Large intestine (tissue), 3 donors: ENCODE measurements at regions not wholly inside any gene's neighbourhood (a gene's known extent, or its start where the extent isn't known, plus 50 kb on each side); places are given as distances from the start of the nearest gene placed in this dataset.
"Not testable (repeated sequence)": the region's sequence is repeated elsewhere in the genome, so short reads cannot be mapped to it uniquely, and the experiment has no call there.

Source experiments
- DNase-seq, 2 donors: peaks; one replicate each; pipeline versions ENCODE4 v3.0.0 to v3.0.0-alpha.2; 2013
- H3K27ac ChIP-seq: one replicate; pipeline ENCODE4 v1.5.1; 2013; ENCODE audit warnings: low read length
- H3K27me3 ChIP-seq: 2 replicates; pipeline ENCODE4 v1.6.1; 2013; ENCODE audit warnings: low read length; ENCODE audit not compliant: control insufficient read depth, insufficient read depth
- H3K36me3 ChIP-seq: 2 replicates; pipeline ENCODE4 v1.6.1; 2013; ENCODE audit warnings: low read length; ENCODE audit not compliant: control insufficient read depth, insufficient read depth
- H3K4me1 ChIP-seq: one replicate; pipeline ENCODE4 v1.6.1; 2013; ENCODE audit warnings: low read length; ENCODE audit not compliant: control insufficient read depth, insufficient read depth
- H3K4me3 ChIP-seq: one replicate; pipeline ENCODE4 v1.5.1; 2013; ENCODE audit warnings: low read length
- H3K9me3 ChIP-seq: one replicate; pipeline ENCODE4 v1.6.1; 2013; ENCODE audit warnings: mild to moderate bottlenecking, low read depth, low read length, moderate library complexity; ENCODE audit not compliant: control insufficient read depth
- WGBS: methylation state at CpG from one replicate; pipeline ENCODE4 v1.1.5; 2013; ENCODE audit warnings: low lambda C conversion rate; ENCODE audit not compliant: insufficient coverage; 5-methylcytosine and 5-hydroxymethylcytosine counted together

DNA sequence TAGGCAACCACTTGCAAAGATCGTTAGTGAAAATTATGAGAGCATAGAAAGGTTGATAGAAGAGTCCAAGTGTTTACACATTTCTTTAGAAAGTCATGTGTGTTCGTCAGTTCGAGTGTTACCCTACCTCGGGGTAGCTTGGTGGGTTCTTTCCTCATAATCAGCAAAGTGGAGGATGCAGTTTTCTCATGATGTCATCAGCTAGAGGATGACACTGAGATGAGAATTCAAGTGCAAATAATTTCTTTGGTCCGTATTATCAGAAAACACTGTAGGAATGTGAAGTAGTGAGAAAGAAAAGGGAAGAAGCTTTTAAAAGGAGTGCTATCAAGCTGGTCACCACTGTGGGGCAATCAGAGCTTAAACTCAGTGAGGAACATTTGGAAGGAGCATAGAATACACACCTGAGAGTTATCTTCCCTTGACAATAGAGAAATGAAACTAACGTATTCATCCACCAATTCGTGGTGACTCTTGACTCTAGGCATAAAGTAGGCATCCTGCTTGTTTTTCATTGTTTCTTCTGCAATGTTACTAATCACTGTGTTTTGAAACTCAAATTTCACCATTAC lies 1340.9 kb upstream of the TMEM132C start:
- Histone ChIP-seq H3K27me3 (no peaks in the 10 kb centered on the region), H3K4me1 (no peaks in the 10 kb centered on the region), H3K9me3 (no peaks in the 10 kb centered on the region), H3K36me3 (no peaks in the 10 kb centered on the region), H3K27ac (no peak overlapping the region), H3K4me3 (no peak overlapping the region)
- no CpG with 5 or more reads among the region's 7 CpGs for WGBS
- peak in 1 of 2 donors; percentile 8 for DNase-seq

DNA sequence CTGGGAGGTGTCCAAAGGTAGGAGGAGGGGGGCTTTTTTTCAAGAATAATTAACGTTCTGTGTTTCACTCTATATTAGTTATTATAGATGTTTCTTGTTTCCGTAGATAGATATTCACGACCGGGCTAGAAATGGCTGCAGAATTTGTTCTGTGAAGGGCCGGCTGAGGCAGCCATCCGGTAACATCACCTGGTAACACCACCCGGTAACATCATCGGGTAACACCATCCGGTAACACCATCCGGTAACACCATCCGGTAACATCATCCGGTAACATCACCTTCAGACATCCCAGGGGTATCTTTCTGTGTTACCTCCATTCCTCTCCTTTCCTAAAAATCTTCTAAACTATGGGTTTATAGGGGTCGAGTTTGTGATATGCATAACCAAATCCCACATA lies 1336.7 kb upstream of the TMEM132C start:
- WGBS = 92% methylated on average over 6 of the region's 13 CpGs
- no peaks in the 10 kb centered on the region for H3K36me3 ChIP-seq
- H3K4me1 ChIP-seq = no peaks in the 10 kb centered on the region
- no peaks in the 10 kb centered on the region for H3K27me3 ChIP-seq
- no peak for DNase-seq
- H3K27ac ChIP-seq = no peak overlapping the region
- H3K4me3 ChIP-seq = no peak overlapping the region
- no peaks in the 10 kb centered on the region for H3K9me3 ChIP-seq

DNA sequence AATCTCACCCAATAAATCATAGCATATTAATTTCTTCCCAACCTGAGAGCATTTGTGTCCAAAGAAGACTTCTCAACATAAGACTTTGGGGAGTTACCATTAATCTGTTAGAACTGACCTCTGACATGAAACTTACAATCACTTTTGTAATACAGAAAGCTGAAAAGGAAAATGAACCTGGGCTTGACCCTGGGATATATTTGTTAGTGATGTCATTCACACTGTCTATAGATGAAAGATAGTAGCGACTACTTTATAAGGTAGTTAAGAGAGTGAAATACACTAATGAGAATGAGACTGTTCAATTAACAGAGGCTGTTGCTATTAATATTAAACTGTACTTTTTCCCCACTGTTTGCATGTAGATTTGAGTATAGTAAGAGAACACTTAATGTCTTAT lies 1334.8 kb upstream of the TMEM132C start:
- 83% methylated on average over 1 of the region's 1 CpG for WGBS
- Histone ChIP-seq H3K4me3 (no peak overlapping the region), H3K9me3 (no peaks in the 10 kb centered on the region), H3K27ac (no peak overlapping the region), H3K27me3 (no peaks in the 10 kb centered on the region), H3K36me3 (no peaks in the 10 kb centered on the region), H3K4me1 (no peaks in the 10 kb centered on the region)
- DNase-seq = no peak

DNA sequence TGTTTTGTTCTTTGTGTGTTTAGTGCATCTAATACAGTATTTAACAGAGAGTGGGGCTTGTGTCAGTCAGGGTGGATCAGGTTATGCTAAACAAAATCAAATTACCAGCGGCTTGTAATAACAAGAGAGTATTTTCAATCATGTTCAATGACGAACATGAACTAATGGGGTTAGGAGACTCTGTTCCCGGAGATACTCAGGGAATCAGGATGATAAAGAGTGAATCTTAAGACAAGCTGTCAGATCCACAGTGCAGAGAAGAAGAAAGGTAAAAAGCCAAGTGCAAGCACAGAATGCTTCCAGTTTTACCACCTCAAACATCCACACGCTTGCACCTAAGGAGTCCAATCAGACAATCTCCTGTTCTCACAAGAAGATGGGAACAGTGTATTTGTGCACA lies 1331.5 kb upstream of the TMEM132C start:
- H3K36me3 ChIP-seq = no peaks in the 10 kb centered on the region
- no peak for DNase-seq
- H3K27ac ChIP-seq = no peak overlapping the region
- H3K4me1 ChIP-seq = no peaks in the 10 kb centered on the region
- H3K27me3 ChIP-seq = no peaks in the 10 kb centered on the region
- H3K9me3 ChIP-seq = no peaks in the 10 kb centered on the region
- WGBS = 94% methylated on average over 3 of the region's 4 CpGs
- H3K4me3 ChIP-seq = no peak overlapping the region

DNA sequence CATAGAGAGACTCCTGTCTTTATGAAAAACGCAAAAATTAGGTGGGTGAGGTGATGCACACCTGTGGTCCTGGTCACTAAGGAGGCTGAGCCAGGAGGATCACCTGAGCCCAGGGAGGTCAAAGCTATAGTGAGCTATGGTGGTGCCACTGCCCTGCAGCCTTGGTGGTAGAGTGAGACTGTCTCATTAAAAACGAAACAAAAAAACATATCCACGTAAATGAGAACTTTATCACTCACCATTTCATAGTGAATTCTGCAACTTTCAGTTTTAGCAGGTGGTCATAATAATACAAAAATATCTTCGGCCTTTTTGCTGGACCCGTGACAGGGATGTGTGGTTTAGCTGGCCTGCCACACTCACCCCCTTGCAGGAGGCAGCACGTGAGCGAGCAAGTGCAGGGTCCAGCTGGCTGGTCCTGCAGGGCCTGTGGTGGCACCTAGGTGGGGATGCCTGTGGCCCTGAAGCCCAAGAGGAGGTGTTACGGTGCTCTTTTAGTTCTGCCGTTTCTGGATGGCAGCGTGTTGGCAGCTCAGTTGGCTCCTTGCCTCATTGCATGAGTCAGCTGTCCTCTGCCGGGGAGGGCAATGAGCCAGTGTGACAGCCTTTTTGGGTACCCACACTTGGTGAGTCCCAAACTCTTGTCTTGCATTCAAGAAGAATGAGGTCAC lies 1330.7 kb upstream of the TMEM132C start:
- H3K27ac ChIP-seq = no peak overlapping the region
- H3K4me3 ChIP-seq = no peak overlapping the region
- H3K36me3 ChIP-seq = no peaks in the 10 kb centered on the region
- H3K27me3 ChIP-seq = no peaks in the 10 kb centered on the region
- no peaks in the 10 kb centered on the region for H3K4me1 ChIP-seq
- H3K9me3 ChIP-seq = no peaks in the 10 kb centered on the region
- DNase-seq = no peak
- no CpG with 5 or more reads among the region's 11 CpGs for WGBS

DNA sequence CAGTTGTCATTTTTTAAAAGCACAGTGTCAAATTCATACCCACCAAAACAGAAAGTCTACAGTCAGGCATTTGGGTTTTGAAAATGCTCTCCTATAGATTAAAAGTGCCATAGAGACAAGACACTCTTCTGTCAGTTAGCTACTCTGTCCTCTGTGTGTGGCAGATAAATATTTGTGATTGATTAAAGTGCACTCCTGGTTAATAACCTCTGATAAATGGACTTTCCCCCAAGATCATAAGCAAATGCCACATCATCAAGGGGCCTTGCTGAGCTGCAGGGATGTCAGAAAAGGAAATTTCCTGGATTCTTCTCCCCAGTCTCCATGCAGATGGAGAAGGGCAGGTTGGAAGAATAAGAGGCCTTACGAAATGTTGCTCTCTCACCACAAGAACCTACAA lies 1329.5 kb upstream of the TMEM132C start:
- Histone ChIP-seq H3K36me3 (no peaks in the 10 kb centered on the region), H3K27ac (no peak overlapping the region), H3K4me3 (no peak overlapping the region), H3K9me3 (no peaks in the 10 kb centered on the region), H3K4me1 (no peaks in the 10 kb centered on the region), H3K27me3 (no peaks in the 10 kb centered on the region)
- WGBS = no CpG with 5 or more reads among the region's 1 CpG
- no peak for DNase-seq

DNA sequence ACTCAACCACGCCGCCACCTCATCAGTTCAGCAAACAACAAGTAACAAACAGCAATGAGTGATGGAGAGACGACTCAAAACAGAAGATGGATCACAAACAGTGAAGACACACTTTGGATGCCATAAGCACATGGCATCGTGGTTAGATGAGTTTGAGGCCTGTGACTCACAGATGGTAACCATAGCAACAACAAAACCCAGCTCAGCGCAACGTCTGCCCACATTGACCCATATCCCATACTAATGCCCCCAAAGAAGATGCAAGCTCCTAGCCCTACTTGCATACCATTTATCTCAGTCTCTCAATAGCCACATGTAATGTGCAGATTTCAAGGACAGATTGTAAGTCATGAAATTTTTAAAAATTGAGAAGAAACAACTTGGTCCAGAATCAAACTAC lies 1322.3 kb upstream of the TMEM132C start:
- Histone ChIP-seq H3K4me1 (no peaks in the 10 kb centered on the region), H3K27ac (no peak overlapping the region), H3K27me3 (no peaks in the 10 kb centered on the region), H3K9me3 (no peaks in the 10 kb centered on the region), H3K4me3 (no peak overlapping the region), H3K36me3 (no peaks in the 10 kb centered on the region)
- WGBS = no CpG with 5 or more reads among the region's 6 CpGs
- DNase-seq = no peak

DNA sequence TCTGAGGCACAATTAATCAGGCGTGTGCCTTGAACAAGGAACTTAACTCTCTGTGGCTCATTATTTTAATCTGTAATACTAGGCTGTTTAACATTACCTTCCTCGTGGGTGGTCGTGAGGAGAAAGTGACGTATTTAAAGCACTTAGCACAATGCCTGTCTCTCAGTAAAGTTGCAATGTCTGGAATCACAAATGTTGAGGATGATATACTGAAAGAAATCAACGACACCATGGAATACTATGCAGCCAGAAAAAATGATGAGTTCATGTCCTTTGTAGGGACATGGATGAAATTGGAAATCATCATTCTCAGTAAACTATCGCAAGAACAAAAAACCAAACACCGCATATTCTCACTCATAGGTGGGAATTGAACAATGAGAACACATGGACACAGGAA lies 1320.0 kb upstream of the TMEM132C start:
- not testable (repeated sequence) for H3K9me3 ChIP-seq, H3K27ac ChIP-seq, H3K4me1 ChIP-seq, H3K36me3 ChIP-seq, DNase-seq, H3K27me3 ChIP-seq, H3K4me3 ChIP-seq
- 83% methylated on average over 3 of the region's 7 CpGs for WGBS

DNA sequence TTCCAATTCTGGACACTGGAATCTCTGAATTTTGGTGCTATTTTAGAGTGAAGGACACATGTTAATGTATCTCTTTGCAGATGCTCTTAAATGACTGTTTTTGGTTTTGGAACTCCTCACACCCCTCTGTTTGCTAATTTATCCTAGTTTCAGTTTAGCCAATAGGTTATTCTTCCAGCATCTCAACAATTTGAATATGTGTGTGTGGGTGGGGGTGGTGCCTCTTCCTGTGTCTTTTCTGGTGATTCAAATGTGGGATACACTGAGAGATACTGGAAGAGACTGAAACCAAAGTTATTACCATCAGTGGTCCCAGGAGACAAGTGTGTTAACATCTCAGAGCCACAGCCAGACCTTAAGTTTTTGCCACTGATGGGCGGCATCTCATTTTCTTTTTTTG lies 1317.4 kb upstream of the TMEM132C start:
- no CpG with 5 or more reads among the region's 1 CpG for WGBS
- H3K36me3 ChIP-seq = no peaks in the 10 kb centered on the region

DNA sequence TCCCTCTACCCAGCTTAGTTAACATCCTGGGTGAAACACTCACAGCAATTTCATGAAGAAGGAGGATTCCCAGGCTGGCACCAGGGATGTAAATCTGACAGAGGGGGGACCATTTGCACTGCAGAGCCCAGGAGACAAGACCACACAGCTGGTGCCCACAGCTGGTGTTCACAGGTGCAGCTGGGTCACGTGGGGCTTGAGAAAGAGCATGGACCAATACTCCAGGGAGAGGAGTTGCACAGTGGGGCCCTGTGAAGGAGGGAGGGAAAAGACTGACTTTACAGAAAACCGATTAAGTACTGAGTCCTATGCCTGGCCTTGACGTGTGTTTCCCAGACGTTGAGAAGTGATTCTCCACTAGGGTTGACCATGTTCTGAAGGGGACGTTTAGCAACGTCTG lies 1316.7 kb upstream of the TMEM132C start:
- Histone ChIP-seq H3K36me3 (no peaks in the 10 kb centered on the region), H3K27me3 (no peaks in the 10 kb centered on the region), H3K4me1 (peaks cover 6% of the 10 kb centered on the region), H3K4me3 (no peak overlapping the region), H3K9me3 (no peaks in the 10 kb centered on the region), H3K27ac (no peak overlapping the region)
- 80% methylated on average over 1 of the region's 6 CpGs for WGBS
- no peak for DNase-seq

More for the DNA sequence above, 1317.4 kb upstream of the TMEM132C start:
- no peaks in the 10 kb centered on the region for H3K27me3 ChIP-seq
- no peaks in the 10 kb centered on the region for H3K9me3 ChIP-seq
- H3K4me1 ChIP-seq = peaks cover 6% of the 10 kb centered on the region
- no peak overlapping the region for H3K27ac ChIP-seq
- H3K4me3 ChIP-seq = no peak overlapping the region
- DNase-seq = no peak
